Stimulated activated naive CD8-positive, alpha-beta T cell treated with anti-CD3 and anti-CD28 coated beads, Interleukin-15, Interleukin-2, amounts not matched to agents 100 ng/mL and 50 ng/mL, for 24 hours (primary cell): ENCODE measurements at regions not wholly inside any gene's neighbourhood (a gene's known extent, or its start where the extent isn't known, plus 50 kb on each side); places are given as distances from the start of the nearest gene placed in this dataset.
"Not testable (repeated sequence)": the region's sequence is repeated elsewhere in the genome, so short reads cannot be mapped to it uniquely, and the experiment has no call there.

Experiments
- H3K27ac Mint-ChIP-seq: one replicate; pipeline ENCODE4 v1.8.0; 2021; ENCODE audit warnings: mild to moderate bottlenecking, mixed read lengths
- H3K27me3 Mint-ChIP-seq: one replicate; pipeline ENCODE4 v1.8.0; 2021; ENCODE audit warnings: mixed read lengths
- H3K36me3 Mint-ChIP-seq: one replicate; pipeline ENCODE4 v1.8.0; 2021; ENCODE audit warnings: low read depth, mixed read lengths
- H3K4me1 Mint-ChIP-seq: one replicate; pipeline ENCODE4 v1.8.0; 2021; ENCODE audit warnings: low read depth, mixed read lengths
- H3K4me3 Mint-ChIP-seq: one replicate; pipeline ENCODE4 v1.8.0; 2021; ENCODE audit warnings: mild to moderate bottlenecking, mixed read lengths
- H3K9me3 Mint-ChIP-seq: one replicate; pipeline ENCODE4 v1.8.0; 2021; ENCODE audit warnings: mixed read lengths

GRCh38 chr5:54873691-54874090 lies 111.7 kb downstream of the ESM1 start:
- Mint-ChIP-seq H3K9me3 (no peaks in the 10 kb centered on the region), H3K27me3 (peaks cover 66% of the 10 kb centered on the region), H3K36me3 (no peaks in the 10 kb centered on the region), H3K4me1 (peaks cover 22% of the 10 kb centered on the region), H3K27ac (no peak overlapping the region), H3K4me3 (no peak overlapping the region)

- Mint-ChIP-seq H3K27ac (no peak overlapping the region), H3K4me1 (peaks cover 31% of the 10 kb centered on the region), H3K36me3 (no peaks in the 10 kb centered on the region), H3K27me3 (peaks cover 66% of the 10 kb centered on the region), H3K4me3 (no peak overlapping the region), H3K9me3 (no peaks in the 10 kb centered on the region)
Measured at GRCh38 chr5:54872810-54873209, 112.6 kb downstream of the ESM1 start.

DNA sequence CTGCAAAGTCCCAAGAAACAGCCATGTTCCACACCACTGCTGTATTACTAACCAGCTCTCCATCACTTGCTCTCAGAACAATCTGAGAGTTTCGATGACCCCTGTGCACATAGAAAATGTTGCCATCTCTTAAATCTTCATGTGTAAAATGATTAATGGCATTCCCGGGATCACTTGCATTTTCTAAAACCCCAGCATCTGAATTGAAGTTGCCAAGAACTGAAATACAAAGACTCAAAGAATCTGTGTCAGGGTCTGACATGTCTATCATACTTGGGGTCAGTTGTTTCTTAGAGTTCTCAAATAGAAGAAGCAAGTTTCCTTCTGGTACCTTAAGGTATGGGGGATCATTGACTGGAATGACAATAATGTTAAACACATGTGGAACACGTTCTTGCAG lies 115.1 kb downstream of the ESM1 start:
- peaks cover 40% of the 10 kb centered on the region for H3K4me1 Mint-ChIP-seq
- peaks cover 58% of the 10 kb centered on the region for H3K27me3 Mint-ChIP-seq
- H3K36me3 Mint-ChIP-seq = no peaks in the 10 kb centered on the region
- H3K4me3 Mint-ChIP-seq = no peak overlapping the region
- peak overlapping the region; percentile 26 for H3K27ac Mint-ChIP-seq
- no peaks in the 10 kb centered on the region for H3K9me3 Mint-ChIP-seq

GRCh38 chr5:54869691-54870090 lies 115.7 kb downstream of the ESM1 start:
- Mint-ChIP-seq H3K27me3 (peaks cover 52% of the 10 kb centered on the region), H3K4me3 (no peak overlapping the region)

DNA sequence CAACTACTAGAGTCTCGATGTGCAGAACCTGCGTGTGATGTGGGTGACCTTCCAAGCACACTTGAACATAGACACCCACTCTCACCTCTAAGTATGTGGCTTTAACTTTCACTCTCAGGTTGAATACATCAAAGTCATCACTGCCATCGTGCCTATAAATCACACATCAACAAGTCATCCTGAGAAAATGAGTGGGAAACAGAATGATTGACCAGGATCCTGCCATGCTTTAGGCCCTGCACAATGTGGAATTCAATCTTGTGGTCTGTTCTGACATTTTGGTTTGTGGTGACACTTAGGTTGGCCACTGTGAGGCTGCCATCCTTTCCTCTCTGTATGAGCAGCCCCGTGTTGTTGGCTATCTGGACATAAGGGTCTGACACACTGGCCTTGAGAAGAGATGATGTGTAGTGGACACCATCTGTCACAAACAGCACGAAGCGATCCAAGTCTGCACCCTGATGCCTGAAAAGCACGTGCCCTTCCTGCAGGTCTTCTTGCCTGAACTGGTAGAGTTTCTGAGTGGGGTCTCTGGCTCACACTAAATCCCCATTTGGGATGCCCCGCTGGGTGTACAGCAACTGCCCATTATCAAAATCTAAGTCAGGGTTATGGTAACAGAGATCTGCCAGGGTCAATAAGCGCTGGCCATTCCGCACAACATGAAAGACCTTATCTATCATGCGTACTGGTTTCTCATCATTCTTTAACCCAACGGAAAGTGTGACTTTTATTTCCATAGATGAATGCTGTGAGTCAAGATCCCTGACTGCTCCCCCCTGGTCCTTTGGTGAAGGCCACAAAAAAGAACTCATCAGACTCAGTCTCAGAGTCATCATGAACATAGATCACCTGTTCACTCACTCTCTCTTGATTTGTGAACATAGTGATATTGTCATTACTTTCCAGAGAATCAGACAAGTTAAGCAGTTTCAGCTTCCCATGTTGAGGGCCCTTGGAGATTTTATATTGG lies 116.6 kb downstream of the ESM1 start:
- no peaks in the 10 kb centered on the region for H3K9me3 Mint-ChIP-seq
- no peaks in the 10 kb centered on the region for H3K36me3 Mint-ChIP-seq

More at GRCh38 chr5:54869691-54870090, 115.7 kb downstream of the ESM1 start:
- Mint-ChIP-seq H3K36me3 (no peaks in the 10 kb centered on the region), H3K4me1 (peaks cover 38% of the 10 kb centered on the region), H3K27ac (peak overlapping the region; percentile 95), H3K9me3 (no peaks in the 10 kb centered on the region)

GRCh38 chr5:54867310-54867944 lies 118.0 kb downstream of the ESM1 start:
- Mint-ChIP-seq H3K4me3 (peak overlapping the region; percentile 17), H3K27ac (no peak overlapping the region), H3K27me3 (peaks cover 48% of the 10 kb centered on the region), H3K36me3 (no peaks in the 10 kb centered on the region), H3K9me3 (no peaks in the 10 kb centered on the region), H3K4me1 (peaks cover 34% of the 10 kb centered on the region)

More for the DNA sequence above, 116.6 kb downstream of the ESM1 start:
- Mint-ChIP-seq H3K27me3 (peaks cover 48% of the 10 kb centered on the region), H3K4me1 (peaks cover 34% of the 10 kb centered on the region), H3K4me3 (peak overlapping the region; percentile 35), H3K27ac (peak overlapping the region; percentile 95)

DNA sequence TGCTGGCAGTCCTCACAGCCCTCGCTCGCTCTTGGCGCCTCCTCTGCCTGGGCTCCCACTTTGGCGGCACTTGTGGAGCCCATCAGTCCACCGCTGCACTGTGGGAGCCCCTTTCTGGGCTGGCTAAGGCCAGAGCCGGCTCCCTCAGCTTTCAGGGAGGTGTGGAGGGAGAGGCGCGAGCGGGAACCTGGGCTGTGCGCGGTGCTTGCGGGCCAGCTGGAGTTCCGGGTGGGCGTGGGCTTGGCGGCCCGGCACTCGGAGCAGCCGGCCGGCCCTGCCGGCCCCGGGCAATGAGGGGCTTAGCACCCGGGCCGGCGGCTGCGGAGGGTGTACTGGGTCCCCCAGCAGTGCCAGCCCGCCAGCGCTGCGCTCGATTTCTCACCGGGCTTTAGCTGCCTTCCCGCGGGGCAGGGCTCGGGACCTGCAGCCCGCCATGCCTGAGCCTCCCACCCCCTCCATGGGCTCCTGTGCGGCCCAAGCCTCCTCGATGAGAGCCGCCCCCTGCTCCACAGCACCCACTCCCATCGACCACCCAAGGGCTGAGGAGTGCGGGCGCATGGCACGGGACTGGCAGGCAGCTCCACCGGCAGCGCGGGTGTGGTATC lies 120.4 kb downstream of the ESM1 start:
- H3K27ac Mint-ChIP-seq, H3K36me3 Mint-ChIP-seq, H3K9me3 Mint-ChIP-seq, H3K4me3 Mint-ChIP-seq: not testable (repeated sequence)
- H3K4me1 Mint-ChIP-seq = peaks cover 35% of the 10 kb centered on the region
- H3K27me3 Mint-ChIP-seq = peaks cover 34% of the 10 kb centered on the region

DNA sequence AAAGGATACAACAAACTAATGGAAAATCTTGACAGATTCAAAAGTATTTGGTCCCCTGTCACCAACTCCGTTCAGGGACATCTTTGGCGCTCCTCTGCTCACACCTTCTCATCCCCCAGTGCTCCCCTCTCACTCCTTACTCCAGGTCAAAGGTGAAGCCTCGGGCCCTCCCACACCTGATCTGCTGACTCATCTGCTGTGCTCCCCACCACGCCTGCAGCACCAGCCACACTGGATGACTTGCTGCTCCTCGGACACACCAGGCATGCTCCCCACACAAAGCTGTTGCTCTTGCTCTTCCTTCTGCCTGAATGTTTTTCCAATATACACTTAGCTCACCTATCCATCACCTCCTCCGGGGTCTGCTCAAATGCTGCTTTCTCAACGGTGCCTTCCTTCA lies 123.4 kb downstream of the ESM1 start:
- peaks cover 25% of the 10 kb centered on the region for H3K9me3 Mint-ChIP-seq
- no peak overlapping the region for H3K27ac Mint-ChIP-seq
- H3K27me3 Mint-ChIP-seq = peaks cover 52% of the 10 kb centered on the region
- H3K36me3 Mint-ChIP-seq = peaks cover 5% of the 10 kb centered on the region
- H3K4me1 Mint-ChIP-seq = peaks cover 6% of the 10 kb centered on the region
- H3K4me3 Mint-ChIP-seq = no peak overlapping the region

DNA sequence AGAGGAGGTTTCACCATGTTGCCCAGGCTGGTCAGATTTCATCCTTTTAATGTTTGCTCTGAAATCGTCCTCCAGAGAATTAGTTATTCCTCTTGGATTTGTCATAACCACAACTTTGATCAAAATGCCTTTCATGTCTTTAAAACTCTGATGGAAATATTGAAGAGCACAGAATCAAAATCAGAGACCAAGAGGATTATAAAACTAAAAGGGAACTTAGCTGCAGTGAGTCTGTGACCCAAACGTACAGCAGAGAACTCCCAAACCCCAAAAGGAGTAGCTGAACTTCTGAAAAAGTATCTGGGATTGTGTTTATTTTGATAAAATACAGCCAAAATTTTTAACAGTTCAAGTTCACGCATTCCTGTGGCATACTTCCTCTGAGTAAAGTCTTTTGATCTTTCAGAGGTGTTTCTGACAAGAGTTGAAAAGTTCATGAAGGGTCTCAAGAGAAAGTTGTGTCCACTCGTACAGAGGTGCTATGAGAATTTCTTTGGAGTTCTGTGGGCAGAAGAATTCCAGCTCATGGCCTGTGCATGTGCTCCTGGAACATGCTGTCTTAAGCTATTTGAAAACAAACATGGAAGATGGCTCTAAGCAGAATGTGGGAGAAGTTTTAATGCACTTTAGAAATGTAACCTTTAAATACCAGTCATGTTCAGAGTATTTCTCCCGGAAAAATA lies 124.0 kb downstream of the ESM1 start:
- H3K4me3 Mint-ChIP-seq = no peak overlapping the region
- H3K9me3 Mint-ChIP-seq = peaks cover 27% of the 10 kb centered on the region
- H3K27me3 Mint-ChIP-seq = peaks cover 50% of the 10 kb centered on the region
- H3K27ac Mint-ChIP-seq = no peak overlapping the region
- peaks cover 5% of the 10 kb centered on the region for H3K36me3 Mint-ChIP-seq
- H3K4me1 Mint-ChIP-seq = peaks cover 4% of the 10 kb centered on the region

- peaks cover 27% of the 10 kb centered on the region for H3K9me3 Mint-ChIP-seq
- no peak overlapping the region for H3K27ac Mint-ChIP-seq
- no peak overlapping the region for H3K4me3 Mint-ChIP-seq
- peaks cover 5% of the 10 kb centered on the region for H3K36me3 Mint-ChIP-seq
- peaks cover 53% of the 10 kb centered on the region for H3K27me3 Mint-ChIP-seq
- H3K4me1 Mint-ChIP-seq = peaks cover 4% of the 10 kb centered on the region
Measured at GRCh38 chr5:54860321-54860720, 125.1 kb downstream of the ESM1 start.

- Mint-ChIP-seq H3K27ac (no peak overlapping the region), H3K4me1 (peaks cover 4% of the 10 kb centered on the region), H3K27me3 (peaks cover 59% of the 10 kb centered on the region), H3K4me3 (no peak overlapping the region), H3K36me3 (peaks cover 5% of the 10 kb centered on the region), H3K9me3 (peaks cover 27% of the 10 kb centered on the region)
Measured at GRCh38 chr5:54859316-54859715, 126.1 kb downstream of the ESM1 start.

GRCh38 chr5:54854883-54855581 lies 130.4 kb downstream of the ESM1 start:
- Mint-ChIP-seq H3K27me3 (peaks cover 42% of the 10 kb centered on the region), H3K4me1 (no peaks in the 10 kb centered on the region), H3K9me3 (peaks cover 27% of the 10 kb centered on the region), H3K4me3 (no peak overlapping the region), H3K27ac (no peak overlapping the region), H3K36me3 (peaks cover 5% of the 10 kb centered on the region)

GRCh38 chr5:54852007-54852406 lies 133.4 kb downstream of the ESM1 start:
- Mint-ChIP-seq H3K4me3 (no peak overlapping the region), H3K36me3 (no peaks in the 10 kb centered on the region), H3K27ac (no peak overlapping the region), H3K9me3 (peaks cover 1% of the 10 kb centered on the region), H3K4me1 (no peaks in the 10 kb centered on the region), H3K27me3 (peaks cover 27% of the 10 kb centered on the region)

DNA sequence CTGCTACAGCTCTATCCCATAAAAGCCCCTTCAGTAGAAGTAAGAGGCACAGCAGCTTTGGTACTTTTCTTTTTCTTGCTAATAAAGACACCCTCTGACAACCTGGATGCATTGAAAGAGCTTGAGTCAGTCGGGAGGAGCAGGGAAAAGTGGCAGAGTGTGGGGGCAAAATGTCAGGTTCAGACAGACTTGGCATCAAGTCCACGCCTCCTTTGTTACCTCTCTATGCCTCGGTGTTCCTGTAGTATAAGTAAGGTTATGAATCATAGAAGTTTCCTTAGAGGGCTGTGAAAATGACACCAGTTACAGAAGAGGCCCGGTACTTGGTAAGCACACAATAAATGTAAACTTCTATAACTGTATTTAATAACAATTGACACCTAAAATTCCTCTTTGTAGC lies 133.9 kb downstream of the ESM1 start:
- H3K9me3 Mint-ChIP-seq = no peaks in the 10 kb centered on the region
- no peak overlapping the region for H3K4me3 Mint-ChIP-seq
- peaks cover 27% of the 10 kb centered on the region for H3K27me3 Mint-ChIP-seq
- no peak overlapping the region for H3K27ac Mint-ChIP-seq
- H3K4me1 Mint-ChIP-seq = no peaks in the 10 kb centered on the region
- no peaks in the 10 kb centered on the region for H3K36me3 Mint-ChIP-seq
